ENCODE measurements at regions not wholly inside any gene's neighbourhood (a gene's known extent, or its start where the extent isn't known, plus 50 kb on each side); places are given as distances from the start of the nearest gene placed in this dataset.

DNA sequence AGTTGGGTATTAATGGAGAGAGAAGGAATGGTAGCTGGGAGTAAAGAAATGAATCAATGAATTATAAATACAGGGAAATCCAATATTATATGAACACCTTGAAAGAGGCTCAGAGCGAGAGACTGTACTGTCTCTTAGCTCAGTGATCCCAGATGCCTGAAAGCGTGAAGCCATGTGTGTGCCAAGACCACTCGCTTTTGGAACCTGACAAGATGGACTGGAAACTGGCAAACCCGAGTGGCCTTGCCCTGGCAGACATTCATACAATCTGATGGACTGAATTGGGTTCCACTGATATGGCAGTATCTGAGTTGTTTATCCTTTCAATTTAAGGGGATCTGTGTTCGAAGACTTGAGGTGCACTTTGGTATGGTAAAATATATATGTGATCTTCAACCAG lies 170.3 kb downstream of the ERCC6L2 start:
- H3K4me1 ChIP-seq = peaks cover 3 to 24% (median 9%) of the 10 kb centered on the region in 4 donors
- TF ChIP-seq POLR2A (IDR thresholded peaks at IDR 0.05) (no peak), EP300 (IDR thresholded peaks at IDR 0.05; ENCODE audit: low read depth) (no peak)
- TF ChIP-seq, protein P1, sequence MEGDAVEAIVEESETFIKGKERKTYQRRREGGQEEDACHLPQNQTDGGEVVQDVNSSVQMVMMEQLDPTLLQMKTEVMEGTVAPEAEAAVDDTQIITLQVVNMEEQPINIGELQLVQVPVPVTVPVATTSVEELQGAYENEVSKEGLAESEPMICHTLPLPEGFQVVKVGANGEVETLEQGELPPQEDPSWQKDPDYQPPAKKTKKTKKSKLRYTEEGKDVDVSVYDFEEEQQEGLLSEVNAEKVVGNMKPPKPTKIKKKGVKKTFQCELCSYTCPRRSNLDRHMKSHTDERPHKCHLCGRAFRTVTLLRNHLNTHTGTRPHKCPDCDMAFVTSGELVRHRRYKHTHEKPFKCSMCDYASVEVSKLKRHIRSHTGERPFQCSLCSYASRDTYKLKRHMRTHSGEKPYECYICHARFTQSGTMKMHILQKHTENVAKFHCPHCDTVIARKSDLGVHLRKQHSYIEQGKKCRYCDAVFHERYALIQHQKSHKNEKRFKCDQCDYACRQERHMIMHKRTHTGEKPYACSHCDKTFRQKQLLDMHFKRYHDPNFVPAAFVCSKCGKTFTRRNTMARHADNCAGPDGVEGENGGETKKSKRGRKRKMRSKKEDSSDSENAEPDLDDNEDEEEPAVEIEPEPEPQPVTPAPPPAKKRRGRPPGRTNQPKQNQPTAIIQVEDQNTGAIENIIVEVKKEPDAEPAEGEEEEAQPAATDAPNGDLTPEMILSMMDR (IDR thresholded peaks at IDR 0.05) = no peak
- DNase-seq = no peak
- H3K9me3 ChIP-seq = no peaks in the 10 kb centered on the region
- H3K27me3 ChIP-seq = peaks cover 3% of the 10 kb centered on the region
- 91% methylated on average over 5 of the region's 5 CpGs; no CpG with 5 or more reads in 1 of the 2 donors for WGBS, 2 donors (ENCODE audit: low coverage in 1 of 2)
- H3K4me3 ChIP-seq = no peak overlapping the region
- intact Hi-C loops (cut with DNase I; ENCODE audit: low total_unique reads) = no loop called here
- in situ Hi-C loops (cut with MboI; ENCODE audit: low pct_ligation_motif_present in 1 of 4, low pct_unique_long_range_greater_than_20kb in 1 of 4, low sequenced_read_pairs in 3 of 4) = no loop called here
- no peaks in the 10 kb centered on the region for H3K36me3 ChIP-seq
- no peak overlapping the region for H3K27ac ChIP-seq

DNA sequence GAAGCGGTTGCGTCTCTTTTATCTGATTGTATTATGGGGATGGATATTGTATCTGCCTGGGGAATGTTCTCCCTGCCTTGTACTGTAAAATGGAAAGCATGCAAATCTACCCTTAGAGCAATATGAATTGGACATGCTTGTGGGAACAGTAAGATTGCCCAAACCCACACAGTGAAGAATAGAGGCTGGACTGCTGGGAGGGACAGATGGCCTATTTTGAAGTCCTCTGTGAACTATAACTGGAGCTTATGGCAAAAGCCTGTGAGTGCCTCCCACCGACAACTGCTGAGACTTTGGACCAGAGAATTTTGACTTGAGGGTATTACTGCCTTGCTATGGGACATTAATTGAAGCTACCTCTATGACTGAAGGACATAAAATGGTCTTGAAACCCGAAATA lies 168.9 kb downstream of the ERCC6L2 start:
- in situ Hi-C loops (cut with MboI; ENCODE audit: low pct_ligation_motif_present in 1 of 4, low pct_unique_long_range_greater_than_20kb in 1 of 4, low sequenced_read_pairs in 3 of 4) = no loop called here
- no peak overlapping the region for H3K27ac ChIP-seq
- no peaks in the 10 kb centered on the region for H3K36me3 ChIP-seq
- DNase-seq = no peak
- intact Hi-C loops (cut with DNase I; ENCODE audit: low total_unique reads) = no loop called here
- WGBS, 2 donors (ENCODE audit: low coverage in 1 of 2) = 94 to 96% methylated on average over 2 to 4 of the region's 4 CpGs
- TF ChIP-seq POLR2AphosphoS5 (IDR thresholded peaks at IDR 0.05) (no peak), POLR2A (IDR thresholded peaks at IDR 0.05) (no peak), EP300 (IDR thresholded peaks at IDR 0.05; ENCODE audit: low read depth) (no peak)
- TF ChIP-seq, protein P1 (IDR thresholded peaks at IDR 0.05) = no peak
- peaks cover 10 to 30% (median 16%) of the 10 kb centered on the region in 4 donors for H3K4me1 ChIP-seq
- H3K4me3 ChIP-seq = no peak overlapping the region
- H3K27me3 ChIP-seq = peaks cover 3% of the 10 kb centered on the region
- no peaks in the 10 kb centered on the region for H3K9me3 ChIP-seq

DNA sequence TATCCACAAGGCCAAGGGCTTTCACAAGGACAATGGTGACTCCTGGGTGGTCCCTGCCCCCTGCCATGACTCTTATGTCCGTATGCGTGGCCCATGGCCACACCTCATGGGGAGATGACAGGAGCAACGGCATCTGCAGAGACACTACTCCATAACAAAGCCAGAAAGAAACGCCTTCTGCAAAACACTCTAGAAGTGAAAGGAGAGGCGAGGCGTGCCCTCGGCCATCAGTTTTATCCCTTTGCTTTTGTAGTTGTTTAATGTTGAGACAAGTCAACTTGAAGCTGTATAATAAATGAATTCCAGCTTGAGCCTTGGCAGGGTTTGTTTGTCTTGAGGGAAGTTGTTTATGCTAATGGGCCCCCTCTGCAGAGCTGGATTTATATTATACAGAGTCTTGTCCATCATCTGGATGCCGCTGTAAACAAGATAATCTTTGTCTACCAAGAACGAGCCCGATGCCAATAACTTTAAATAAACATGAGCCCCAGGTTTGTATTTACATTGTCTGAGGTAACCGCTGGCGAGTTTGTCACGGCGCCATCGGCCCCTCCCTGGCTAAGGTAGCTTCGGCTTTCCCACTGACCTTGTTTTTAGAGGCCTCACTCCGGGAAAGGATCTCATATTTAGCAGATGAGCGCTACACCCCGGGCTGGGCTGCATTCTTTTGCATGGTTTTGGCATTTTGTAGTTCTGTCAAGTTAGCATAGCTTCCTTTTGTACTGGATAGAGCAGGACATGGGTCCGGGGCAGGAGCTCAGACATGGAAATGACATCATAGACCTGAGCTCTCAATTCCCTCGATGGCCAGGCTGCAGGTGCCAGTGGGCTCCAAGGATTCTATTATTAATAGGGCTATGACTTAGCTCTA lies 165.3 kb downstream of the ERCC6L2 start:
- no peaks in the 10 kb centered on the region for H3K27me3 ChIP-seq
- H3K27ac ChIP-seq = peak overlapping the region; percentile 32 to 63 (median 49)
- peaks cover 10 to 11% (median 11%) of the 10 kb centered on the region in 4 donors for H3K4me1 ChIP-seq
- WGBS, 2 donors (ENCODE audit: low coverage in 1 of 2) = 30% methylated on average over 21 of the region's 21 CpGs; no CpG with 5 or more reads in 1 of the 2 donors
- H3K4me3 ChIP-seq = no peak overlapping the region
- no peak for DNase-seq
- no peaks in the 10 kb centered on the region for H3K36me3 ChIP-seq
- in situ Hi-C loops (cut with MboI; ENCODE audit: low pct_ligation_motif_present in 1 of 4, low pct_unique_long_range_greater_than_20kb in 1 of 4, low sequenced_read_pairs in 3 of 4) (no loop called here), intact Hi-C loops (cut with DNase I; ENCODE audit: low total_unique reads) (no loop called here)
- TF ChIP-seq, protein P1 (IDR thresholded peaks at IDR 0.05) = no peak
- no peak for TF ChIP-seq POLR2AphosphoS5 (IDR thresholded peaks at IDR 0.05)
- no peak for TF ChIP-seq POLR2A (IDR thresholded peaks at IDR 0.05)
- TF ChIP-seq EP300 (IDR thresholded peaks at IDR 0.05; ENCODE audit: low read depth) = no peak
- H3K9me3 ChIP-seq = no peaks in the 10 kb centered on the region

DNA sequence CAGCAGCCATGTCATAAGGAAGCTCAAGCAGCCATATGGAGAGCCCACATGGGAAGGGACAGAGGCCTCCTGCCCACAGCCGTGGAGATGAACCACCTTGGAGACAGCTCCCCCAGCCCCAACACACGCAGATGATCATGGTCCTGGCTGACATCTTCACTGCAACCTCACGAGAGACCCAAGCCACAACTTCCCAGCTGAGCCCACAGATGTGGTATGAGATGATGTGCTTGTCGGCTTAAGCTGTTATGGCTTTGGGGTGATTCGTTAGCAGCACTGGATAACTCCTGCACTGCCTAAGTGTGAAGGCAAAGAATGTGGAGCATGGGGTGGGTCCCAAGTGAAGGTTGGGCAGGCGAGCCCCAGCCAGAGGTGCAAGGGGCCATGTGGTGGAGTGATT lies 163.4 kb downstream of the ERCC6L2 start:
- intact Hi-C loops (cut with DNase I; ENCODE audit: low total_unique reads) (no loop called here), in situ Hi-C loops (cut with MboI; ENCODE audit: low pct_ligation_motif_present in 1 of 4, low pct_unique_long_range_greater_than_20kb in 1 of 4, low sequenced_read_pairs in 3 of 4) (no loop called here)
- peaks cover 10 to 11% (median 11%) of the 10 kb centered on the region in 4 donors for H3K4me1 ChIP-seq
- no peak overlapping the region for H3K27ac ChIP-seq
- no peaks in the 10 kb centered on the region for H3K9me3 ChIP-seq
- DNase-seq = no peak
- H3K4me3 ChIP-seq = no peak overlapping the region
- TF ChIP-seq EP300 (IDR thresholded peaks at IDR 0.05; ENCODE audit: low read depth) = no peak
- no peak for TF ChIP-seq POLR2A (IDR thresholded peaks at IDR 0.05)
- TF ChIP-seq, protein P1 (IDR thresholded peaks at IDR 0.05) = no peak
- no peak for TF ChIP-seq POLR2AphosphoS5 (IDR thresholded peaks at IDR 0.05)
- no peaks in the 10 kb centered on the region for H3K36me3 ChIP-seq
- H3K27me3 ChIP-seq = no peaks in the 10 kb centered on the region
- WGBS, 2 donors (ENCODE audit: low coverage in 1 of 2) = 67 to 74% methylated on average over 1 to 6 of the region's 6 CpGs
